HCEC 1CT (cell line): ENCODE measurements at regions not wholly inside any gene's neighbourhood (a gene's known extent, or its start where the extent isn't known, plus 50 kb on each side); places are given as distances from the start of the nearest gene placed in this dataset.

Experiments used
- DNase-seq: peaks from one replicate; pipeline ENCODE4 v3.0.0-alpha.2; 2017

- no peak for DNase-seq
These were observed 337.5 kb upstream of the TENM3 start for GRCh38 chr4:181905708-181906107.

GRCh38 chr4:181908168-181908567 is 335.0 kb upstream of the TENM3 start:
- DNase-seq = no peak

GRCh38 chr4:181909368-181909767 is 333.8 kb upstream of the TENM3 start:
- DNase-seq = peak; percentile 72

DNA sequence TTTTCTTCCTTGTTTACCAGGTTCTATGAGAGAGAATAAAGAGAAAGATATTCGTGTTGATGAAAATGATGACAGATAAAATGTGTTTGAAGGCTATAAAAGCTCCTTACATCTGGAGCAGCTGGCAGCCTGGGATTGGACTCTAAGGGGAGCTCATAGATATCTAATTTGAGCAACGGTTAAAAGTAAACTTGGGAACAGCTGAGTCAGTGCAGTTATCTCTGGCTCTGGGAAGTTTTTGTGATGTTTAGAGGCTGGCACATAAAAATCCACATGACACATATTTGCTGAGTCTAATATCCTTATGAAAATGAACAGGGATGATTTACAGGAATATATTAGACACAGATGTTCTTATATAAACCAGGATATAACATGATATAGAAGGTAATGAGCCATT is 331.8 kb upstream of the TENM3 start:
- DNase-seq = peak; percentile 26

GRCh38 chr4:181933471-181933870 is 309.7 kb upstream of the TENM3 start:
- no peak for DNase-seq

DNA sequence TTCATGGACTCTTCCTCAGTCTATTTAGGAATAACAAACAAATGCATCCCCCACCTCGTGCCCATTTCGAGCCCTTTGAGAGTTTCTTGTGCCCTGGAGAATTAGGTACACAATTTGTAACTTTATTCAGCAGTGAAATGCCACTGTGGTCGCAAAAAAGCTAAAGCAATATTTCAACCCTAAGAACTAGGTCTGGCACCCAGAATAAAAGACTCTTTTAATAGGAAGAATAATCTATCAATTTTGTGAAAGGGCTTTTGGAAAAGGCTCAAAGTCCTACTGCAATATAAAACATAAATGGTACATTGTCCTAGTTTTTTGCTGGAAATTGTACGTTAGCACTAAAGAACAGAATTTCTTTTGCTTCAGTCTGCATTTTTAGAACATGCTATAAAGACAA is 304.6 kb upstream of the TENM3 start:
- DNase-seq = no peak

- no peak for DNase-seq
These were observed 303.8 kb upstream of the TENM3 start for GRCh38 chr4:181939199-181939945.

DNA sequence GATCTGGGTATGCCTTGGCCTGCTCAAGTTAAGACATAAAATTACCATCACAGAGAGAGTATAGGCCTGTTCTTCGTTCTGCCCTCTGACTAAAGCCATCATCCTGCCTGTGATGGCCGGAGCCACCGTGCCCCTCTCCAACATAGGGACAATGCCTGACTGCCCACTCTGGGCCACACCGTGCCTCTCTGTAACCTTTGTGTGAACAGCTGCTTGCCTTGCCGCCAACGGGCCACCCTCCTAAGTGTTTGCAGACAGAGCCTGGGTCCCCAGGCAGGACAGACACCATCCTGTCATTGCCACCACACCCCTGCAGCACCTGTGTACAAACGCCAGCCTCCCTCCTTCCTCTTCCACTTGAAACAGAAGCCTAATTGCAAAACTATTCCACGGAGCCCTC is 298.7 kb upstream of the TENM3 start:
- no peak for DNase-seq

GRCh38 chr4:181946902-181947301 is 296.3 kb upstream of the TENM3 start:
- DNase-seq = no peak

GRCh38 chr4:181948839-181949382 is 294.3 kb upstream of the TENM3 start:
- DNase-seq = no peak

DNA sequence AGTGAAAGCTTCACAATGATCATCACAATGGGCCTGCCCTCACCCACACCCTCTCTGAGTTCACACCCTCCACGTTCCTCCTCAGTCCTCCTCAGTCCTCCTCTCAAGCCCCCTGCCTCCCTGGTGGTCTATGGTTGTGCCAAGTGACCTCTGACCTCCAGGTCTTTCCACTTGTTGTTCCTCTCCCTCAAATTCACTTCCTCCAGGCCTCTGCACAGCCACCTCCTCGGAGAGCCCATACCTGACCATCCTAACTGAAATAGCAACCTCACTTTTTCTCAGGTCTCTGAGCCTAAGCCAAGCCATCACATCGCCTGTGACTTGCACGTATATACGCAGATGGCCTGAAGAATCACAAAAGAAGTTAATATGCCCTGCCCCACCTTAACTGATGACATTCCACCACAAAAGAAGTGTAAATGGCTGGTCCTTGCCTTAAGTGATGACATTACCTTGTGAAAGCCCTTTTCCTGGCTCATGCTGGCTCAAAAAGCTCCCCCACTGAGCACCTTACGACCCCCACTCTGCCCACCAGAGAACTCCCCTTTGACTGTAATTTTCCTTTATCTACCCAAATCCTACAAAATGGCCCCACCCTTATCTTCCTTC is 293.4 kb upstream of the TENM3 start:
- DNase-seq = no peak

GRCh38 chr4:181950372-181951127 is 292.7 kb upstream of the TENM3 start:
- no peak for DNase-seq

GRCh38 chr4:181951265-181951664 is 291.9 kb upstream of the TENM3 start:
- no peak for DNase-seq

GRCh38 chr4:181952478-181952877 is 290.7 kb upstream of the TENM3 start:
- peak; percentile 78 for DNase-seq

DNA sequence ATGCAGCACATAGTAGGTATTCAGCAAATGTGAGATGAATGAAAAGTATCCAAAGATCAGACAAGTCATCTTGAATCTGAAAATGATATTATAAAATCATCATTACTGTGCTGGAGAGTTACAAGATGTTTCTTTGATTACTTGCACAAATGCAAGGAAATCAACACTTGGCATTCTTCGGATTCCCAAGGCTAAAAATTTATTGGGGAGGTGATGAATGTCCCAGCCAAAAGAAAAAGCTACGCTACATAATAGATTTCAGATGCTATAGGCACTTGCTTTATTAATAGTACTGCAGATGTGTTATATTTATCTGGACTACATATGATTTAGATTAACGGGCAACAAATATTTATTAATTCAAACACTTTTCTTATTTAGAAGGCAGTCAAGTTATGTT is 286.7 kb upstream of the TENM3 start:
- no peak for DNase-seq

DNA sequence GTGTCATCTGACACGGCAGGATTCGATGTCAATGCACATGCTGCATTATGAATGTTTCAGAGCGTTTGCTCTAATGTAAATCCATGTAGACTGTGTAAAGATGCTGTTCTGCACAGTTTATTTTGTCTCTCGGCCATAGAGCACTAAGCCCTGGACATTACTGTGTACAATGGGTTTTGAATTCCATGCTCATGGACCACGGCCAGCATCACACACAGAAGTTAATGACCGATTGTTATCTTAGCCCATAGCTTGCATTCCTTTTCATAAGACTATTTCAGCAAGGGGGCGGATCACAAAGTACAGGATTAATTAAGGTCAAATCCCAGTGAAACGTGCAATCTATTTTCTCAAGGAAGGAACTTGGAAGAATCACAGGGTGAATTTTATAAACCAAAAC is 286.1 kb upstream of the TENM3 start:
- DNase-seq = peak; percentile 64

DNA sequence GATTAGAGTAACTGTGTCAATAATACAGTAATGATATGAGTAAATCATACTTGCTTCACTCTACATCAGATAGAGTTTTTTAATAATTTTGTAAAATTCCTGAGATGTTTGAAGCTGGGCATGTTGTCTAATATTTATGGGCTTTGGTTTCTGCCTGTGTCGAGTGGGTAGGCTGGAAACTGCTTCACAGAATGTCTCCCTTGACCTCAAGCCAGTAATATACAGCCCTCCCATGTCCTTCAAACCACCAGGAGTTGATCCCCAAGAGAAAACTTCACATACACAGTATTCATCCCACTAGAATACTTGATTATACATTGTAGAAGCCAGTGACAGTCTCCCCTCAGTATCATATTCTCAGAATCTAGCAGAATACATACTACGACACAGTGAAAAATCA is 284.8 kb upstream of the TENM3 start:
- no peak for DNase-seq

- peak; percentile 77 for DNase-seq
These were observed 284.1 kb upstream of the TENM3 start for GRCh38 chr4:181959121-181959520.

DNA sequence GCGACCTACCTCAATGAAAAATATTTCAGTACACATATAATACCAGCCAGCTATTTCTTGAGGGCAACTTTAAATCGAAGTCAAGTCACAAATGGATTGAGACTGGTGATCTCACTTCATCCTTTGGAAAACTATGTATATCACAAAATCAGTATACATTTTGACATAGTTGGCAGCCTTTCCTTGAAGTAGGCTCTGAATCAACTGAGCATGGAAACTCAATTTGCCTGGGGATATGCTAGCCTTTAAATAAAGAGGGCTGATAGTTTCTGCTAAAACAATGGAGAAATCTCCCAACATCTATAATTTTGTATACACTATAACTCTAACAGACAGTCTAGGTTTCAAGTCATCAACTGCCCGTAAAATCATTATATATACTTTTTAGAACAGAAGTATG is 282.8 kb upstream of the TENM3 start:
- DNase-seq = no peak

DNA sequence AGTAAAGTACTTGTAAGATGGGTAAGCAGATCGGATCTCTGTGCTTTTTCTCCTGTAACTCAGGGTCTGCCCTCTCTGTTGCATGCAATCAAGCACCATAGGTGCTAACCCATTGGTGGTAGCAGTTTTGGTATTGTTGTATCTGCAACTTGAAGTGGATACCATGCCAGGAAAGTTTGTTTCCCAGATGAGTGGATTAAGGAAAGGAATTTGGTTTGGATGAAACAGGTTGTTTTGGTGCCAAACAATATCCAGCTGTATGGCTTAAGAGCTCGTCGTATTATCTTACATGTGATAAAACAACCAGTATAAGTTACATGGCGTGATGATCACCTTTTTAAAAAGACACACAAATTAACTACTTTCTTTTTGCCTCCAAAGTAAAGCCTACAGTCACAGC is 280.9 kb upstream of the TENM3 start:
- no peak for DNase-seq

DNA sequence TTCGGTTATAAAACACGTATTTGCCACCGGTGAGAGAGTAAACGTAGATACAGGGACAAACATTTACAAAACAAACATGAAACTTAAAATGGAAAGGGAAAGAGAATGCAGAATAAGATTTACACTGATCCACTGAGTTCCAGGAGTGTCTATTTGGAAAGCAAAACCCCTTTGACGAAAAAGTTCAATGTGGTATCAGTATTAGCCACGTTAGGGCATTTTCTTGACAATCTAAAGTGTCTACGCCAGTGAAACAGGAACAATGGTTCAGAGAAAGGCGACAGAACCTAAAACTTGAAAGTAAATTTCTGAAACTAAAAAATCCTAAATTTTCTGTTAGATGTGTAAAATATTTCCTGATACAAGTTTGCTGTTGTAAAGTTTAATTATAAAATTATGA is 278.5 kb upstream of the TENM3 start:
- DNase-seq = no peak

DNA sequence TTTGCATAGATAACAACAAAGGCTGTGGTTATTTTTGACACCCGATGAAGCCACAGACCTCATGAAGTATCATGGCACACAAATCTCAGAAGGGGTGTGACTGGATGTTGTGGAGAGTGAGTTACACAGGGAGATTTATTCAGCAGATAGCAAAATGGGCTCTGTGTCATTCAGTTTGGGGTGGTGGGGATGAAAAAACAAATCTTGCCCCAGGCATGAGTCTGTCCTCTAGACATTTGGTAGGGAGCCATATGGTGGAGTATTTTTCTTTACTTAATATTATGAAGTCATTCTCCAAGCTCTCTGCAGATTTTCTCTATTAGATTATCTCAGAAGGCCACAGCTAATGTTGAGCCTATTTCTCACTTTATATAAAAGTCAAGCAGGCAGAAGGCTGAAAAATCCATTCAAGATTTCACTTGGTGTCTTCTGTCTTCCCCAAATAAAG is 277.1 kb upstream of the TENM3 start:
- DNase-seq = no peak

DNA sequence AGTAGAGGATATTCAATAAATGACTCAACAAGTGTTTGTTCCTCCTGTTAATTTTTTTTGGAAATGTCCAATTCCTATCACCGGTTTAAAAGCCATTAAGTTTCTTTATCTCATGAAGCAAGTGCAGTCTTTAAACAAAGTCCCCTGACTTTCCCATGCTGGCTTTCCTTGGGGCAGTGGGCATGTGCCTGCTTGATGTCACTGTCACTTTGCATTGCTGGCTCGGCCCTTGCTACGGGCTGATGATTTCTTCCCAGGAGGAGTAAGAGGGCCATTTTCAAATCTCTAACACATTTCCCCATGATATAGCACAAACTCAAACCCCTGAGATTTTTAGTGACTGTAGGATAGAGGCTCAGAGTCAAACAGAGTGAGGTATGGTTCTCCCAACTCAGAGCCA is 275.8 kb upstream of the TENM3 start:
- no peak for DNase-seq

GRCh38 chr4:181968371-181968770 is 274.8 kb upstream of the TENM3 start:
- DNase-seq = peak; percentile 63
